Suprapubic skin (tissue), 4 donors: ENCODE measurements at regions not wholly inside any gene's neighbourhood (a gene's known extent, or its start where the extent isn't known, plus 50 kb on each side); places are given as distances from the start of the nearest gene placed in this dataset.

Source experiments
- DNase-seq, 2 donors: peaks; one replicate each; pipeline ENCODE4 v3.0.0-alpha.2; 2019; ENCODE audit warnings: low spot score in 2 of 2
- H3K27ac ChIP-seq: fragments of 200-600 bp; sonication (generic); one replicate; pipeline ENCODE4 v1.5.1; 2019
- H3K27me3 ChIP-seq: fragments of 200-600 bp; sonication (generic); one replicate; pipeline ENCODE4 v1.5.1; 2019
- H3K36me3 ChIP-seq: fragments of 200-600 bp; sonication (generic); one replicate; pipeline ENCODE4 v1.5.1; 2019
- H3K4me1 ChIP-seq: fragments of 200-600 bp; sonication (generic); one replicate; pipeline ENCODE4 v1.5.1; 2019
- H3K4me3 ChIP-seq: fragments of 200-600 bp; sonication (generic); one replicate; pipeline ENCODE4 v1.5.1; 2019; ENCODE audit warnings: mild to moderate bottlenecking
- H3K9me3 ChIP-seq: fragments of 200-600 bp; sonication (generic); one replicate; pipeline ENCODE4 v1.5.1; 2019
- EP300 ChIP-seq: sonication (generic); formaldehyde crosslinking; IDR thresholded peaks from one replicate; pipeline ENCODE4 v1.6.1; 2017; ENCODE audit warnings: antibody characterized with exemption
- POLR2A ChIP-seq, 2 donors: fragments of 450-650 bp; IDR thresholded peaks; one replicate each; pipeline ENCODE4 v1.6.1; 2017; ENCODE audit warnings: antibody characterized with exemption in 2 of 2, mild to moderate bottlenecking in 2 of 2, moderate library complexity in 2 of 2
- POLR2AphosphoS5 ChIP-seq, 3 donors: sonication (generic); formaldehyde crosslinking; IDR thresholded peaks; one replicate each; pipeline ENCODE4 v1.6.1; 2017; ENCODE audit warnings: antibody characterized with exemption in 3 of 3
- WGBS: methylation state at CpG from one replicate; pipeline ENCODE4 v1.1.5; 2018; 5-methylcytosine and 5-hydroxymethylcytosine counted together
- TF ChIP-seq, protein P1 (sequence below), 2 donors: fragments of 200-600 bp in 1 of 2; fragments of 450-650 bp in 1 of 2; sonication (generic) in 1 of 2; IDR thresholded peaks; one replicate each; pipeline ENCODE4 v1.5.1; 2016 to 2019; ENCODE audit warnings: antibody characterized with exemption in 2 of 2, mild to moderate bottlenecking in 1 of 2, moderate library complexity in 1 of 2

DNA sequence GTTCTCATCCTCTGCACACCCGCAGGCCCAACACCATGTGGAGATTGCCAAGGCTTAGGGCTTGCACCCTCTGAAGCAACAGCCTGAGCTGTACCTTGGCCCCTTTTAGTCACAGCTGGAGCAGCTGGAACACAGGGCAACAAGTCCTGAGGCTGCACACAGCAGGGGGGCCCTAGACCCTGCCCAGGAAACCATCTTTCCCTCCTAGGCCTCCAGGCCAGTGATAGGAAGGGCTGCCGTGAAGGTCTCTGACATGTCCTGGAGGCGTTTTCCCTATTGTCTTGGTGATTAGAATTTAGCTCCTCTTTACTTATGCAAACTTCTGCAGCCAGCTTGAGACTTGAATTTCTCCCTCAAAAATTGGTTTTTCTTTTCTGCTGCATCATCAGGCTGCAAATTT is 373.5 kb upstream of the CLEC14A start:
- TF ChIP-seq, protein P1, sequence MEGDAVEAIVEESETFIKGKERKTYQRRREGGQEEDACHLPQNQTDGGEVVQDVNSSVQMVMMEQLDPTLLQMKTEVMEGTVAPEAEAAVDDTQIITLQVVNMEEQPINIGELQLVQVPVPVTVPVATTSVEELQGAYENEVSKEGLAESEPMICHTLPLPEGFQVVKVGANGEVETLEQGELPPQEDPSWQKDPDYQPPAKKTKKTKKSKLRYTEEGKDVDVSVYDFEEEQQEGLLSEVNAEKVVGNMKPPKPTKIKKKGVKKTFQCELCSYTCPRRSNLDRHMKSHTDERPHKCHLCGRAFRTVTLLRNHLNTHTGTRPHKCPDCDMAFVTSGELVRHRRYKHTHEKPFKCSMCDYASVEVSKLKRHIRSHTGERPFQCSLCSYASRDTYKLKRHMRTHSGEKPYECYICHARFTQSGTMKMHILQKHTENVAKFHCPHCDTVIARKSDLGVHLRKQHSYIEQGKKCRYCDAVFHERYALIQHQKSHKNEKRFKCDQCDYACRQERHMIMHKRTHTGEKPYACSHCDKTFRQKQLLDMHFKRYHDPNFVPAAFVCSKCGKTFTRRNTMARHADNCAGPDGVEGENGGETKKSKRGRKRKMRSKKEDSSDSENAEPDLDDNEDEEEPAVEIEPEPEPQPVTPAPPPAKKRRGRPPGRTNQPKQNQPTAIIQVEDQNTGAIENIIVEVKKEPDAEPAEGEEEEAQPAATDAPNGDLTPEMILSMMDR (IDR thresholded peaks at IDR 0.05): no peak
- TF ChIP-seq EP300 (no peak), POLR2A (IDR thresholded peaks at IDR 0.05) (no peak), POLR2AphosphoS5 (IDR thresholded peaks at IDR 0.05) (no peak)

DNA sequence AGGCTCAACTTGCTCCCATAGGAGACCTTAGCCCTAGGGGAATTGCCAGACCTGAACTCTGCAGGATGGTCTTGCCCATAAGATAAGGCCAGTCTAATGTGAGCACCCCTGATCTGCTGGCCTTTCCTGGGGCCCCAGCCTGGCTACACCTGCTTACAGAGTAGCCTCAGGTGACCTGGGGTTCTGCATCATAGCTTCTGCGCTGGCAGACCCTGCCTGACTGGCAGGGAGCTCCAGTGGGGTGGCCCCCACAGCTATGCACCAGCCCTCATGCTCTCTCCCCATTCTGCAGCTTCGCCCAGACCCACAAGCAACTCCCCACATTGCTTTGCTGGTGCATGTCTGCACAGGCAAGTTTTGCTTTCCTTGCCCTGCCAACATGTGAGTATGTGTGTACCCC is 371.3 kb upstream of the CLEC14A start:
- TF ChIP-seq POLR2AphosphoS5 (IDR thresholded peaks at IDR 0.05) (no peak), POLR2A (IDR thresholded peaks at IDR 0.05) (no peak), EP300 (no peak)

More for the DNA sequence above, 373.5 kb upstream of the CLEC14A start:
- H3K36me3 ChIP-seq: no peaks in the 10 kb centered on the region
- no peak for DNase-seq
- H3K4me1 ChIP-seq: no peaks in the 10 kb centered on the region
- no peak overlapping the region for H3K27ac ChIP-seq
- no peaks in the 10 kb centered on the region for H3K27me3 ChIP-seq
- no peak overlapping the region for H3K4me3 ChIP-seq
- H3K9me3 ChIP-seq: no peaks in the 10 kb centered on the region
- 78% methylated on average over 2 of the region's 3 CpGs for WGBS

DNA sequence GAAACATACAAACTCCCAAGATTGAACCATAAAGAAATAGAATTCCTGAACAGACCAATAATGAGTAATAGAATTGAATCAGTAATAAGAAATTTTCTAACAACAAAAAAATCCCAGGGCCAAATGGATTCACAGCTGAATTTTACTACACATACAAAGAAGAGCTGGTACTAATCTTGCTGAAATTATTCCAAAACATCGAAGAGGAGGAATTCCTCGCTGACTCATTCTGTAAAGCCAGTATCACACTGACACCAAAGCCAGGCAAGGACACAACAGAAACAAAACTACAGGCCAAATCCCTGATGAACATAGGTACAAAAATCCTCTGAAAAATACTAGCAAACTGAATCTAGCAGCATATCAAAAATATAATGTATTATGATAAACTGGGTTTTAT is 367.8 kb upstream of the CLEC14A start:
- no peak overlapping the region for H3K4me3 ChIP-seq
- WGBS: 85% methylated on average over 2 of the region's 2 CpGs
- H3K27ac ChIP-seq: no peak overlapping the region
- no peaks in the 10 kb centered on the region for H3K4me1 ChIP-seq
- no peaks in the 10 kb centered on the region for H3K27me3 ChIP-seq
- no peaks in the 10 kb centered on the region for H3K36me3 ChIP-seq
- no peak for DNase-seq
- TF ChIP-seq POLR2AphosphoS5 (IDR thresholded peaks at IDR 0.05) (no peak), EP300 (no peak), POLR2A (IDR thresholded peaks at IDR 0.05) (no peak)
- TF ChIP-seq, protein P1 (IDR thresholded peaks at IDR 0.05): no peak
- H3K9me3 ChIP-seq: no peaks in the 10 kb centered on the region

More for the DNA sequence above, 371.3 kb upstream of the CLEC14A start:
- Histone ChIP-seq H3K4me3 (no peak overlapping the region), H3K36me3 (no peaks in the 10 kb centered on the region), H3K4me1 (no peaks in the 10 kb centered on the region), H3K27me3 (no peaks in the 10 kb centered on the region), H3K9me3 (no peaks in the 10 kb centered on the region), H3K27ac (no peak overlapping the region)
- DNase-seq: no peak
- 83% methylated on average over 1 of the region's 2 CpGs for WGBS

DNA sequence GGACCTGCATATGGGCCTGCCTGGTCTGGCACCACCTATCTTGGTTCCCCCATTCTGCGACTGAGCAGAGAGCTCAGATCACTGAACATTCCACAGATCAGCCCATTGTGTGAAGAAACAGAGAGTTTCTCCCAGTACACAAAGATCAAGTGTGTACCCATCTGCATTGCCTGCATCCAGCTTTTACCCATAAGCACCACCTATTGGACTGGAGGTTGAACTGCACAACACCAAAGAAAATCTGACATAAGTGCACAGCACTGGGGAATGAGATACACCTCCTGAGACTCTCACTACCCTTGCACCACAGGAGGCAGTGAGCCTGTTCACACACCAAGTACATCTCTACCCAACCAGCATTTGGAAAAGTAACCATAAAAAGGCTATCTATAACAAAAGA is 362.6 kb upstream of the CLEC14A start:
- TF ChIP-seq, protein P1 (IDR thresholded peaks at IDR 0.05): no peak
- TF ChIP-seq POLR2A (IDR thresholded peaks at IDR 0.05) (no peak), EP300 (no peak), POLR2AphosphoS5 (IDR thresholded peaks at IDR 0.05) (no peak)
- no peak overlapping the region for H3K4me3 ChIP-seq
- no peaks in the 10 kb centered on the region for H3K9me3 ChIP-seq
- no peak overlapping the region for H3K27ac ChIP-seq
- H3K27me3 ChIP-seq: no peaks in the 10 kb centered on the region
- H3K4me1 ChIP-seq: no peaks in the 10 kb centered on the region
- 100% methylated on average over 1 of the region's 1 CpG for WGBS
- no peak for DNase-seq
- no peaks in the 10 kb centered on the region for H3K36me3 ChIP-seq

DNA sequence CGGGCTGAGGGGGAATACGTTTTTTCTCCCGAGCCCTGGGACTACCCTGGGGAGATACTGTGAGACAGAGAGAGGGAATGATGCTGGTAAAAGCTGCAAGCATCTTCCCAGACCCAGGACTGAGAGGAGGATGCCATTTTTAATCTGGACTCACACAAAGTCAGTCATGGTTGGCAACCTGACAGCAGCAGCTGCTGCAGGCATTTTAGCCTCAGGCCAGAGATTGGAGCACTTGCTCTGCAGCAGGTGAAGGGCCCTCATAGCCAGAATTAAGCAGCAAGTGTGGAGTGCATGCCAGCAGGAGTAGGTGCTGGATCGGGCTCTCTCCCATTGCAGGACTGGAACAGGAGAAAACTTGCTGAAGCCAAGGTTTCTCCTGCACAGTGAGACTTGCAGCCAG is 361.1 kb upstream of the CLEC14A start:
- DNase-seq: no peak
- no peaks in the 10 kb centered on the region for H3K9me3 ChIP-seq
- no peaks in the 10 kb centered on the region for H3K27me3 ChIP-seq
- H3K27ac ChIP-seq: no peak overlapping the region
- TF ChIP-seq EP300: no peak
- TF ChIP-seq, protein P1 (IDR thresholded peaks at IDR 0.05): no peak
- no peak overlapping the region for H3K4me3 ChIP-seq
- H3K4me1 ChIP-seq: no peaks in the 10 kb centered on the region
- 31% methylated on average over 3 of the region's 4 CpGs for WGBS
- H3K36me3 ChIP-seq: no peaks in the 10 kb centered on the region

DNA sequence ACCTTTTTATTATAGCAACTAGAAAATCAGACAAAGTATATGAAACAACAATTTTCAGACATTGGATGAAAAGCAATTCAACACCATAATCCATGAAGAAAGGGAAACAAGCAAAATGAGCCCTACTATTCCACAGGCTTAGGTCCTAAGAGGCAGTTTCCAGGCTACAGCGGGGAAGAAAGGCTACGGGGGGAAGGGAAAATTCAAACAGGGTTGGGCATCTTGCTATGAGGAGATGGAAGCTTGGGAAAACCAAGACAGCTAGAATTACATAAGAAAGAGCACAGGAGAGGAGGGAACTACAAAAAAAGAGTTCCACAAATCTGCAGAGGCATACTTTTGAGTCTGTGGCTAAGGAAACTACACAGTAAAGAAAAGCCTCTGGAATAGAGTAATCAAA is 356.0 kb upstream of the CLEC14A start:
- H3K4me1 ChIP-seq: no peaks in the 10 kb centered on the region
- H3K27ac ChIP-seq: no peak overlapping the region
- no peak overlapping the region for H3K4me3 ChIP-seq
- no peaks in the 10 kb centered on the region for H3K27me3 ChIP-seq
- no peaks in the 10 kb centered on the region for H3K36me3 ChIP-seq
- DNase-seq: no peak
- 86% methylated on average over 2 of the region's 2 CpGs for WGBS
- no peaks in the 10 kb centered on the region for H3K9me3 ChIP-seq
- TF ChIP-seq, protein P1 (IDR thresholded peaks at IDR 0.05): no peak
- TF ChIP-seq POLR2A (IDR thresholded peaks at IDR 0.05): no peak
- TF ChIP-seq POLR2AphosphoS5 (IDR thresholded peaks at IDR 0.05): no peak
- TF ChIP-seq EP300: no peak
